ENCODE measurements at regions not wholly inside any gene's neighbourhood (a gene's known extent, or its start where the extent isn't known, plus 50 kb on each side); places are given as distances from the start of the nearest gene placed in this dataset.

GRCh38 chr3:162370141-162370540 lies 873.5 kb downstream of the OTOL1 start:
- no TSS peak for BruUV-seq (replicated peaks)
- intact Hi-C loops (cut with micrococcal nuclease), result no loop called here
- POLR2A ChIA-PET, result no interaction called here
- no peaks in the 10 kb centered on the region for H3K9me3 ChIP-seq (ENCODE audit: control insufficient read depth in 1 of 2, insufficient read depth in 1 of 2, low read depth in 1 of 2, low read length in 2 of 2)
- ATAC-seq, result no peak
- CTCF ChIA-PET, result no interaction called here
- H3K4me2 ChIP-seq (ENCODE audit: low read length), result no peak overlapping the region
- no peaks in the 10 kb centered on the region for H4K20me1 ChIP-seq (ENCODE audit: insufficient read depth)
- no peaks in the 10 kb centered on the region for H3K36me3 ChIP-seq (ENCODE audit: control insufficient read depth in 1 of 2, insufficient read depth in 2 of 2, low read length in 2 of 2)
- no peaks in the 10 kb centered on the region for H3K9me2 ChIP-seq (ENCODE audit: insufficient read depth)
- no peaks in the 10 kb centered on the region for H3K27me3 ChIP-seq (ENCODE audit: insufficient read depth, low read length)
- H3K27ac ChIP-seq (ENCODE audit: low read depth, low read length), result no peak overlapping the region
- H3K4me1 ChIP-seq (ENCODE audit: control insufficient read depth in 1 of 2, insufficient read depth in 2 of 2, low read length in 2 of 2), result no peaks in the 10 kb centered on the region
- no peak for DNase-seq (ENCODE audit: low read depth, low spot score)
- RAD21 ChIA-PET (ENCODE audit: low non-redundant PET in 1 of 2, low total read pairs in 2 of 2, uncharacterized antibody in 2 of 2, unreplicated experiment in 2 of 2), result no interaction called here
- TF ChIP-seq POLR2AphosphoS5 (IDR thresholded peaks at IDR 0.05; ENCODE audit: low read depth, low read length) (no peak), JUND (IDR thresholded peaks at IDR 0.05) (no peak), POLR2A (IDR thresholded peaks at IDR 0.05; ENCODE audit: borderline replicate concordance, extremely low read depth, insufficient read depth, insufficient read length) (no peak), CTCF (IDR thresholded peaks at IDR 0.05 in 2 of 3, conservative IDR thresholded peaks at IDR 0.05 in 1 of 3; ENCODE audit: borderline replicate concordance in 1 of 3, insufficient read depth in 1 of 3, low read depth in 2 of 3, low read length in 2 of 3) (no peak), SRF (IDR thresholded peaks at IDR 0.05; ENCODE audit: low read depth) (no peak), EZH2phosphoT487 (IDR thresholded peaks at IDR 0.05; ENCODE audit: borderline replicate concordance) (no peak), SIN3A (IDR thresholded peaks at IDR 0.05; ENCODE audit: low read depth) (no peak), YY1 (IDR thresholded peaks at IDR 0.05; ENCODE audit: extremely low read depth, insufficient replicate concordance, low read depth, low read length) (no peak), SP1 (IDR thresholded peaks at IDR 0.05; ENCODE audit: low read depth) (no peak), MAX (IDR thresholded peaks at IDR 0.05) (no peak), ZNF274 (IDR thresholded peaks at IDR 0.05; ENCODE audit: low read depth, low read length) (no peak), ZFX (IDR thresholded peaks at IDR 0.05) (no peak), EGR1 (IDR thresholded peaks at IDR 0.05; ENCODE audit: low read depth) (no peak), CEBPB (IDR thresholded peaks at IDR 0.05; ENCODE audit: low read depth) (no peak), ELF1 (IDR thresholded peaks at IDR 0.05; ENCODE audit: borderline replicate concordance, low read depth) (no peak), RAD21 (IDR thresholded peaks at IDR 0.05; ENCODE audit: low read depth) (no peak), CBX3 (IDR thresholded peaks at IDR 0.05; ENCODE audit: low read depth) (no peak), ZBTB33 (IDR thresholded peaks at IDR 0.05; ENCODE audit: extremely low read depth, insufficient replicate concordance, low read length) (no peak)
- TF ChIP-seq, protein P1, sequence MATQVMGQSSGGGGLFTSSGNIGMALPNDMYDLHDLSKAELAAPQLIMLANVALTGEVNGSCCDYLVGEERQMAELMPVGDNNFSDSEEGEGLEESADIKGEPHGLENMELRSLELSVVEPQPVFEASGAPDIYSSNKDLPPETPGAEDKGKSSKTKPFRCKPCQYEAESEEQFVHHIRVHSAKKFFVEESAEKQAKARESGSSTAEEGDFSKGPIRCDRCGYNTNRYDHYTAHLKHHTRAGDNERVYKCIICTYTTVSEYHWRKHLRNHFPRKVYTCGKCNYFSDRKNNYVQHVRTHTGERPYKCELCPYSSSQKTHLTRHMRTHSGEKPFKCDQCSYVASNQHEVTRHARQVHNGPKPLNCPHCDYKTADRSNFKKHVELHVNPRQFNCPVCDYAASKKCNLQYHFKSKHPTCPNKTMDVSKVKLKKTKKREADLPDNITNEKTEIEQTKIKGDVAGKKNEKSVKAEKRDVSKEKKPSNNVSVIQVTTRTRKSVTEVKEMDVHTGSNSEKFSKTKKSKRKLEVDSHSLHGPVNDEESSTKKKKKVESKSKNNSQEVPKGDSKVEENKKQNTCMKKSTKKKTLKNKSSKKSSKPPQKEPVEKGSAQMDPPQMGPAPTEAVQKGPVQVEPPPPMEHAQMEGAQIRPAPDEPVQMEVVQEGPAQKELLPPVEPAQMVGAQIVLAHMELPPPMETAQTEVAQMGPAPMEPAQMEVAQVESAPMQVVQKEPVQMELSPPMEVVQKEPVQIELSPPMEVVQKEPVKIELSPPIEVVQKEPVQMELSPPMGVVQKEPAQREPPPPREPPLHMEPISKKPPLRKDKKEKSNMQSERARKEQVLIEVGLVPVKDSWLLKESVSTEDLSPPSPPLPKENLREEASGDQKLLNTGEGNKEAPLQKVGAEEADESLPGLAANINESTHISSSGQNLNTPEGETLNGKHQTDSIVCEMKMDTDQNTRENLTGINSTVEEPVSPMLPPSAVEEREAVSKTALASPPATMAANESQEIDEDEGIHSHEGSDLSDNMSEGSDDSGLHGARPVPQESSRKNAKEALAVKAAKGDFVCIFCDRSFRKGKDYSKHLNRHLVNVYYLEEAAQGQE (IDR thresholded peaks at IDR 0.05; ENCODE audit: low read depth), result no peak
- no peak overlapping the region for H3K4me3 ChIP-seq (replicated peaks in 1 of 2; ENCODE audit: low read depth in 1 of 2, low read length in 2 of 2)
- H2AFZ ChIP-seq (ENCODE audit: low read depth, low read length, poor library complexity, severe bottlenecking), result no peak overlapping the region
- H3K9ac ChIP-seq (ENCODE audit: low read length), result no peak overlapping the region
- H3K79me2 ChIP-seq (ENCODE audit: insufficient read depth, low read length), result no peaks in the 10 kb centered on the region

All from HCT116 (cell line).